C4-2B (cell line): ENCODE measurements at regions not wholly inside any gene's neighbourhood (a gene's known extent, or its start where the extent isn't known, plus 50 kb on each side); places are given as distances from the start of the nearest gene placed in this dataset.

ENCODE experiments used
- ZFX ChIP-seq: fragments of 450-650 bp; IDR thresholded peaks from 2 replicates; pipeline ENCODE4 v1.6.1; 2017
- TF ChIP-seq, protein P1 (sequence below): fragments of 450-650 bp; conservative IDR thresholded peaks from 2 replicates; pipeline ENCODE4 v1.5.1; 2017; ENCODE audit warnings: mild to moderate bottlenecking

GRCh38 chr7:135815033-135815432, 66.4 kb upstream of the FAM180A start:
- TF ChIP-seq, protein P1, sequence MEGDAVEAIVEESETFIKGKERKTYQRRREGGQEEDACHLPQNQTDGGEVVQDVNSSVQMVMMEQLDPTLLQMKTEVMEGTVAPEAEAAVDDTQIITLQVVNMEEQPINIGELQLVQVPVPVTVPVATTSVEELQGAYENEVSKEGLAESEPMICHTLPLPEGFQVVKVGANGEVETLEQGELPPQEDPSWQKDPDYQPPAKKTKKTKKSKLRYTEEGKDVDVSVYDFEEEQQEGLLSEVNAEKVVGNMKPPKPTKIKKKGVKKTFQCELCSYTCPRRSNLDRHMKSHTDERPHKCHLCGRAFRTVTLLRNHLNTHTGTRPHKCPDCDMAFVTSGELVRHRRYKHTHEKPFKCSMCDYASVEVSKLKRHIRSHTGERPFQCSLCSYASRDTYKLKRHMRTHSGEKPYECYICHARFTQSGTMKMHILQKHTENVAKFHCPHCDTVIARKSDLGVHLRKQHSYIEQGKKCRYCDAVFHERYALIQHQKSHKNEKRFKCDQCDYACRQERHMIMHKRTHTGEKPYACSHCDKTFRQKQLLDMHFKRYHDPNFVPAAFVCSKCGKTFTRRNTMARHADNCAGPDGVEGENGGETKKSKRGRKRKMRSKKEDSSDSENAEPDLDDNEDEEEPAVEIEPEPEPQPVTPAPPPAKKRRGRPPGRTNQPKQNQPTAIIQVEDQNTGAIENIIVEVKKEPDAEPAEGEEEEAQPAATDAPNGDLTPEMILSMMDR: no peak
- no peak for TF ChIP-seq ZFX
